ENCODE measurements at regions not wholly inside any gene's neighbourhood (a gene's known extent, or its start where the extent isn't known, plus 50 kb on each side); places are given as distances from the start of the nearest gene placed in this dataset.
"Not testable (repeated sequence)": the region's sequence is repeated elsewhere in the genome, so short reads cannot be mapped to it uniquely, and the experiment has no call there.

DNA sequence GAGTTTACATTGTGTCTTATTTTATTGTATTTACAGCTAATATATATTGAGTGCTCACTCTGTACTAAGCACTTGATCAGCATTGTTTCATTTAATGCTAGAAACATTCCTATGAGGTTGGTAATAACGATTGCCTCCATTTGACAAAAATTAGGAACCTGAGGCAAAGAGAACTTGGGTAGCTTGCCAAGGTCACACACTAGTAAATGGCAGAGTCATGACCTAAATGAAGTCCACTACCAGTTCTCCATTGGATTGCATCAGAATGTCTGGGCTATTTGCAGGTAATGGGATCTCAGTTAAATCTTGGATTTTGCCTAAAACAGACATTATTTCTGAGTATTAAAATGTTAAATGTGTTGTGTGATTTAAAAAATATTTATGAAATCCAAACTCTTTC, 65.8 kb upstream of the CRIM1 start:
- H3K4me1 Mint-ChIP-seq (ENCODE audit: low read depth, unreplicated experiment) = no peaks in the 10 kb centered on the region
- DNase-seq = no peak
- TF ChIP-seq, protein P1, sequence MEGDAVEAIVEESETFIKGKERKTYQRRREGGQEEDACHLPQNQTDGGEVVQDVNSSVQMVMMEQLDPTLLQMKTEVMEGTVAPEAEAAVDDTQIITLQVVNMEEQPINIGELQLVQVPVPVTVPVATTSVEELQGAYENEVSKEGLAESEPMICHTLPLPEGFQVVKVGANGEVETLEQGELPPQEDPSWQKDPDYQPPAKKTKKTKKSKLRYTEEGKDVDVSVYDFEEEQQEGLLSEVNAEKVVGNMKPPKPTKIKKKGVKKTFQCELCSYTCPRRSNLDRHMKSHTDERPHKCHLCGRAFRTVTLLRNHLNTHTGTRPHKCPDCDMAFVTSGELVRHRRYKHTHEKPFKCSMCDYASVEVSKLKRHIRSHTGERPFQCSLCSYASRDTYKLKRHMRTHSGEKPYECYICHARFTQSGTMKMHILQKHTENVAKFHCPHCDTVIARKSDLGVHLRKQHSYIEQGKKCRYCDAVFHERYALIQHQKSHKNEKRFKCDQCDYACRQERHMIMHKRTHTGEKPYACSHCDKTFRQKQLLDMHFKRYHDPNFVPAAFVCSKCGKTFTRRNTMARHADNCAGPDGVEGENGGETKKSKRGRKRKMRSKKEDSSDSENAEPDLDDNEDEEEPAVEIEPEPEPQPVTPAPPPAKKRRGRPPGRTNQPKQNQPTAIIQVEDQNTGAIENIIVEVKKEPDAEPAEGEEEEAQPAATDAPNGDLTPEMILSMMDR (IDR thresholded peaks at IDR 0.05; ENCODE audit: insufficient read depth in 1 of 2, low read depth in 1 of 2, low read length in 1 of 2, severe bottlenecking in 1 of 2, unreplicated experiment in 1 of 2) = no peak
- H3K4me1 ChIP-seq = no peaks in the 10 kb centered on the region
- no peaks in the 10 kb centered on the region for H3K9me3 ChIP-seq
- no peak overlapping the region for H3K4me3 Mint-ChIP-seq (ENCODE audit: unreplicated experiment)
- H3K27ac Mint-ChIP-seq (ENCODE audit: unreplicated experiment) = no peak overlapping the region
- ChIA-PET POLR2A (no interaction called here), CTCF (no interaction called here)
- H3K36me3 Mint-ChIP-seq (ENCODE audit: insufficient read depth, unreplicated experiment) = no peaks in the 10 kb centered on the region
- H3K9me3 Mint-ChIP-seq (ENCODE audit: unreplicated experiment) = no peaks in the 10 kb centered on the region
- no peak overlapping the region for H3K4me3 ChIP-seq (ENCODE audit: low read depth, low read length)
- no peaks in the 10 kb centered on the region for H3K36me3 ChIP-seq (ENCODE audit: control insufficient read depth, insufficient read depth, low read length)
- no TSS peak for BruUV-seq (replicated peaks)
- no peaks in the 10 kb centered on the region for H3K27me3 ChIP-seq (replicated peaks; ENCODE audit: control insufficient read depth, insufficient read depth, low read length)
- intact Hi-C loops (cut with micrococcal nuclease; ENCODE audit: unreplicated experiment) = no loop called here
- H3K27me3 Mint-ChIP-seq (ENCODE audit: insufficient read depth, unreplicated experiment) = peaks cover 9% of the 10 kb centered on the region

DNA sequence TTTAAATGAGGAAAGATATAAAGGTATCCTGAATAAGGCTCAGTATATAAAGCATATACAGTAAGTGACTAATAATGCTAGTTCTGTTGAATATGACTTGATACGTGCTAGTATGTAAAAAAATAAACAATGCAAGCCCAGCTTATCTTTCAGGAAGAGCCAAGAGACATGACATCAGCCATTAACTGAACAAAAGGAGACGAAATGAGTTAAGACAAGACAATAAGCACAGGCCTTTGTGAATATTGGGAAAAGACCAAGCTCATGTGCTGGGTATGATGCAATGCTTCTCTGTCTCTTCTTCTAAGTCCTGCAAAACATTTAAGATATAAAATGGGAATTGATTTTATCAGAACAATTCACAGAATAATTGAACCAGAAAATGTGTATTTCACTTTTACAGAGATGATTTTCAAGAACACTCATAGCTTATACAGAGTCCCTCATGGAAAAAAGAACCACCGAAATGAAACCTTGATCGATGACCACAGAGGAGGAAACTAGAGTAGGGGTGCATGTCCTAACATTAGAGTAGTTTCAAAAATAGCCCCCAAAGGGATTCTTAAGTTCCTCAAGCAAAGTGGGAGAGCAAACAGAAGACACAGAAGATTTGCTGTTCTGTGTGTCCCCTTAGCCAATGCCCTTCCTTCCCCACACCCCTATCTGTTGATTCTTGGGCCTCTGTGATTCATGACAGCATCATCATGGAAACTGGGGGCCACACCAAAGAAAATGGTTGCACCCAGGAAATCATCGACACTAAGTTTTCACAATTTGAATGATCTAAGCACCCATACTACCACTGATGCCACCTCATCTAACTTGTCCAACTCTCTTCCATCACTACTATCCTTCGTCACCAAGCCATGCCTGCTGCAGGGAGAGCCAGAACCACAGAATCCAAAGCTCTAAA, 68.0 kb upstream of the CRIM1 start:
- ChIA-PET CTCF (no interaction called here), POLR2A (no interaction called here)
- Mint-ChIP-seq H3K27me3 (ENCODE audit: insufficient read depth, unreplicated experiment) (peaks cover 9% of the 10 kb centered on the region), H3K4me1 (ENCODE audit: low read depth, unreplicated experiment) (no peaks in the 10 kb centered on the region), H3K27ac (ENCODE audit: unreplicated experiment) (no peak overlapping the region), H3K4me3 (ENCODE audit: unreplicated experiment) (no peak overlapping the region), H3K36me3 (ENCODE audit: insufficient read depth, unreplicated experiment) (no peaks in the 10 kb centered on the region), H3K9me3 (ENCODE audit: unreplicated experiment) (peaks cover 8% of the 10 kb centered on the region)
- BruUV-seq (replicated peaks) = no TSS peak
- no peak for DNase-seq
- intact Hi-C loops (cut with micrococcal nuclease; ENCODE audit: unreplicated experiment) = no loop called here
- Histone ChIP-seq H3K4me1 (no peaks in the 10 kb centered on the region), H3K4me3 (ENCODE audit: low read depth, low read length) (no peak overlapping the region), H3K27me3 (replicated peaks; ENCODE audit: control insufficient read depth, insufficient read depth, low read length) (no peaks in the 10 kb centered on the region), H3K36me3 (ENCODE audit: control insufficient read depth, insufficient read depth, low read length) (no peaks in the 10 kb centered on the region), H3K9me3 (peaks cover 4% of the 10 kb centered on the region)
- TF ChIP-seq, protein P1 (IDR thresholded peaks at IDR 0.05; ENCODE audit: insufficient read depth in 1 of 2, low read depth in 1 of 2, low read length in 1 of 2, severe bottlenecking in 1 of 2, unreplicated experiment in 1 of 2) = no peak

DNA sequence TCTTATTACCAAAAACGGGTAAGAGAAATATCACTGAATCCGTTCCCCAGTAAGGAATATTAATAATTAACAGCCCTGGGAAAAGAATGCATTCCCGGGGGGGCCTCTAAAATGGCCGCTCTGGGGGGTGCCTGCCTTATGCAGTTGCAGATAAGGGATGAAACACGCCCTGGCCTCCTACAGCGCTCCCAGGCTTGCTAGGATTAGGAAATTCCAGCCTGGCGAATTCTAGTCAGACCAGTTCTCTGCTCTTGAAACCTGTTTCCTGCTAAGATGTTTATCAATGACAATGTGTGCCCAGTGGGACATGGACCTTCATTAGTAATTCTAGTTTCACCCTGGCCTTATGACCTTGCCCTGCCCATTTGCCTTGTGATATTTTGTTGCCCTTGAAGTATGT, 76.1 kb upstream of the CRIM1 start:
- H3K4me1 ChIP-seq; H3K27me3 Mint-ChIP-seq (ENCODE audit: insufficient read depth, unreplicated experiment); H3K27ac Mint-ChIP-seq (ENCODE audit: unreplicated experiment); POLR2A ChIA-PET; H3K36me3 Mint-ChIP-seq (ENCODE audit: insufficient read depth, unreplicated experiment); H3K4me1 Mint-ChIP-seq (ENCODE audit: low read depth, unreplicated experiment); H3K4me3 Mint-ChIP-seq (ENCODE audit: unreplicated experiment); H3K4me3 ChIP-seq (ENCODE audit: low read depth, low read length); H3K27me3 ChIP-seq (replicated peaks; ENCODE audit: control insufficient read depth, insufficient read depth, low read length); CTCF ChIA-PET; BruUV-seq (replicated peaks); H3K36me3 ChIP-seq (ENCODE audit: control insufficient read depth, insufficient read depth, low read length): not testable (repeated sequence)
- peaks cover 40% of the 10 kb centered on the region for H3K9me3 Mint-ChIP-seq (ENCODE audit: unreplicated experiment)
- H3K9me3 ChIP-seq = peaks cover 32% of the 10 kb centered on the region
- peak; percentile 67 to 72 for DNase-seq
- intact Hi-C loops (cut with micrococcal nuclease; ENCODE audit: unreplicated experiment) = loop anchor here (5.0 kb wide), 1 partner anchor 378 kb away; no protein-coding TSS in a partner anchor

All from Caco-2 (cell line).